Breast epithelium (tissue), 3 donors: ENCODE measurements at regions not wholly inside any gene's neighbourhood (a gene's known extent, or its start where the extent isn't known, plus 50 kb on each side); places are given as distances from the start of the nearest gene placed in this dataset.

ENCODE experiments used
- POLR2A ChIP-seq: fragments of 450-650 bp; IDR thresholded peaks from one replicate; pipeline ENCODE4 v1.6.1; 2016; ENCODE audit warnings: antibody characterized with exemption, mild to moderate bottlenecking, moderate library complexity
- POLR2AphosphoS5 ChIP-seq, 3 donors: sonication (generic); formaldehyde crosslinking; IDR thresholded peaks; one replicate each; pipeline ENCODE4 v1.6.1; 2017; ENCODE audit warnings: antibody characterized with exemption in 3 of 3
- TF ChIP-seq, protein P1 (sequence below), 3 donors: fragments of 450-650 bp; IDR thresholded peaks; one replicate each; pipeline ENCODE4 v1.5.1; 2016 to 2017; ENCODE audit warnings: antibody characterized with exemption in 3 of 3, mild to moderate bottlenecking in 3 of 3, moderate library complexity in 3 of 3

DNA sequence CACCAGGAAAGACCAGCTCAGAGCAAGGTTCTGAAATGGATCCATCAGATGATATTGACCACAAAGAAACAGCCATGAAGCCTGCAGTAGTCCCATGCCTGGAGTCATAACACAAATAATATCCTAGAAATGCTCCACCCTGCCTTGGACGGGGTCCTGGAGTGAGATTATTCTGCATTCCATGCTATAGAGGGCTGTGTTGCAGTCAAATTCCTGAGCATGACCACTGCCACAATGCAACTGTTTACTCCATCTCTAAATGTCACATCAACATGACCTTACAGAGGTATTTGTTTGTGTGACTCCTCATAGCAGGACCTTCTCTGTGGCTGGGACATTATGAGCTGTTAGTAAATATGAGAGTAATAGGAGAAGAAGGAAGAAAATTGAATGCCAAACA lies 257.5 kb upstream of the TCF21 start:
- TF ChIP-seq, protein P1, sequence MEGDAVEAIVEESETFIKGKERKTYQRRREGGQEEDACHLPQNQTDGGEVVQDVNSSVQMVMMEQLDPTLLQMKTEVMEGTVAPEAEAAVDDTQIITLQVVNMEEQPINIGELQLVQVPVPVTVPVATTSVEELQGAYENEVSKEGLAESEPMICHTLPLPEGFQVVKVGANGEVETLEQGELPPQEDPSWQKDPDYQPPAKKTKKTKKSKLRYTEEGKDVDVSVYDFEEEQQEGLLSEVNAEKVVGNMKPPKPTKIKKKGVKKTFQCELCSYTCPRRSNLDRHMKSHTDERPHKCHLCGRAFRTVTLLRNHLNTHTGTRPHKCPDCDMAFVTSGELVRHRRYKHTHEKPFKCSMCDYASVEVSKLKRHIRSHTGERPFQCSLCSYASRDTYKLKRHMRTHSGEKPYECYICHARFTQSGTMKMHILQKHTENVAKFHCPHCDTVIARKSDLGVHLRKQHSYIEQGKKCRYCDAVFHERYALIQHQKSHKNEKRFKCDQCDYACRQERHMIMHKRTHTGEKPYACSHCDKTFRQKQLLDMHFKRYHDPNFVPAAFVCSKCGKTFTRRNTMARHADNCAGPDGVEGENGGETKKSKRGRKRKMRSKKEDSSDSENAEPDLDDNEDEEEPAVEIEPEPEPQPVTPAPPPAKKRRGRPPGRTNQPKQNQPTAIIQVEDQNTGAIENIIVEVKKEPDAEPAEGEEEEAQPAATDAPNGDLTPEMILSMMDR (IDR thresholded peaks at IDR 0.05), result no peak
- TF ChIP-seq POLR2A (no peak), POLR2AphosphoS5 (IDR thresholded peaks at IDR 0.05) (no peak)
